ENCODE measurements at regions not wholly inside any gene's neighbourhood (a gene's known extent, or its start where the extent isn't known, plus 50 kb on each side); places are given as distances from the start of the nearest gene placed in this dataset.

DNA sequence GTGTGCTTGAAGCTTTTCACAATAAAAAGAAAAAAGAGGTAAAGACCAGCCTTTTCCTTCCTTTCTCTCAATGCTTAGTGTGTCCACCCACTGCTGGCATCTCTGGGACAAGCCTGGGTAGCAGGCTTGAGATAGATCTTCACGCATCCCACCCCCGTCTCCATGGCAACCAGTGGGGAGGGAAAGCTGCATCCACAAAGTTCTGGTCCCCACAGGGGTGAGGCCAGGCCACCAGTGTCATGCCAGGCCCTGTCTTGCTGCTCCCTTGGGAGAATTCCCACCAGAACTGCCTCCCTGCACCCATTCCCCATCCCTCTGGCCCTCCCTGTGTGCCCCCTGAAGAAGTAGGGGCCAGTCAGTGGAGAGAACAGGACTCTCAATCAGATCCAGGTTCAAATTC is 259.9 kb downstream of the MRTFB start:
- DNase-seq (ENCODE audit: low spot score) (no peak), ATAC-seq (ENCODE audit: low read depth) (no peak)
- Histone ChIP-seq H3K27me3 (ENCODE audit: insufficient read depth, poor library complexity, severe bottlenecking) (no peaks in the 10 kb centered on the region), H3K36me3 (ENCODE audit: low read depth) (peaks cover 19% of the 10 kb centered on the region), H3K4me1 (ENCODE audit: insufficient read depth, poor library complexity, severe bottlenecking) (peaks cover 6% of the 10 kb centered on the region), H3K9me3 (ENCODE audit: severe bottlenecking) (no peaks in the 10 kb centered on the region), H3K4me3 (ENCODE audit: severe bottlenecking) (no peak overlapping the region), H3K27ac (ENCODE audit: poor library complexity, severe bottlenecking) (no peak overlapping the region)
- TF ChIP-seq, protein P1, sequence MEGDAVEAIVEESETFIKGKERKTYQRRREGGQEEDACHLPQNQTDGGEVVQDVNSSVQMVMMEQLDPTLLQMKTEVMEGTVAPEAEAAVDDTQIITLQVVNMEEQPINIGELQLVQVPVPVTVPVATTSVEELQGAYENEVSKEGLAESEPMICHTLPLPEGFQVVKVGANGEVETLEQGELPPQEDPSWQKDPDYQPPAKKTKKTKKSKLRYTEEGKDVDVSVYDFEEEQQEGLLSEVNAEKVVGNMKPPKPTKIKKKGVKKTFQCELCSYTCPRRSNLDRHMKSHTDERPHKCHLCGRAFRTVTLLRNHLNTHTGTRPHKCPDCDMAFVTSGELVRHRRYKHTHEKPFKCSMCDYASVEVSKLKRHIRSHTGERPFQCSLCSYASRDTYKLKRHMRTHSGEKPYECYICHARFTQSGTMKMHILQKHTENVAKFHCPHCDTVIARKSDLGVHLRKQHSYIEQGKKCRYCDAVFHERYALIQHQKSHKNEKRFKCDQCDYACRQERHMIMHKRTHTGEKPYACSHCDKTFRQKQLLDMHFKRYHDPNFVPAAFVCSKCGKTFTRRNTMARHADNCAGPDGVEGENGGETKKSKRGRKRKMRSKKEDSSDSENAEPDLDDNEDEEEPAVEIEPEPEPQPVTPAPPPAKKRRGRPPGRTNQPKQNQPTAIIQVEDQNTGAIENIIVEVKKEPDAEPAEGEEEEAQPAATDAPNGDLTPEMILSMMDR (IDR thresholded peaks at IDR 0.05; ENCODE audit: poor library complexity, severe bottlenecking) = no peak

DNA sequence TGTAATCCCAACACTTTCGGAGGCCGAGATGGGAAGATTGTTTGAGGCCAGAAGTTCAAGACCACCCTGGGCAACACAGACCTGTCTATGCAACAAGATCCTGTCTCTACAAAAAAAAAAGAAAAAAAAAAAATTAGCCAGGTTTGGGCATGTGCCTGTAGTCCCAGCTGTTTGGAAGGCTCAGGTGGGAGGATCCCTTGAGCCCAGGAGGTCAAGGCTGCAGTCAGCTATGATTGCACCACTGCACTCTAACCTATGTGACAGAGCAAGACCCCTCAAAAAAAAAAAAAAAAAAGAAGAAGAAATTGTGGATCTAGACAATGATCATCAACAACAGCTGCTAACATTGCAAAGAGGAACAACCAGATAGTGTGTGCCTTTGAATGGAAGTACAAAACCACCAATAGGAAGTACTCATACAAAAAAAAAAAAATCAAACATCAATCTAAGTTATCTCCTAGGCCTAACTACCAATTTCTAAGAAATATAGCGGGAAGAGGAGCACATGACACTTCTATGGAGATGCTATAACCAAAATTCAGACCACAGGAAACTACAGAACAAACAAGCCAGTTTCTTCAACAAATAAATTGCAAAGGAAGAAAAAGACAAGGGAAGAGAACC is 258.7 kb downstream of the MRTFB start:
- TF ChIP-seq, protein P1 (IDR thresholded peaks at IDR 0.05; ENCODE audit: poor library complexity, severe bottlenecking) = no peak
- Histone ChIP-seq H3K4me3 (ENCODE audit: severe bottlenecking) (no peak overlapping the region), H3K27ac (ENCODE audit: poor library complexity, severe bottlenecking) (no peak overlapping the region), H3K9me3 (ENCODE audit: severe bottlenecking) (no peaks in the 10 kb centered on the region), H3K36me3 (ENCODE audit: low read depth) (peaks cover 29% of the 10 kb centered on the region), H3K27me3 (ENCODE audit: insufficient read depth, poor library complexity, severe bottlenecking) (no peaks in the 10 kb centered on the region), H3K4me1 (ENCODE audit: insufficient read depth, poor library complexity, severe bottlenecking) (peaks cover 6% of the 10 kb centered on the region)
- DNase-seq (ENCODE audit: low spot score) (no peak), ATAC-seq (ENCODE audit: low read depth) (no peak)

DNA sequence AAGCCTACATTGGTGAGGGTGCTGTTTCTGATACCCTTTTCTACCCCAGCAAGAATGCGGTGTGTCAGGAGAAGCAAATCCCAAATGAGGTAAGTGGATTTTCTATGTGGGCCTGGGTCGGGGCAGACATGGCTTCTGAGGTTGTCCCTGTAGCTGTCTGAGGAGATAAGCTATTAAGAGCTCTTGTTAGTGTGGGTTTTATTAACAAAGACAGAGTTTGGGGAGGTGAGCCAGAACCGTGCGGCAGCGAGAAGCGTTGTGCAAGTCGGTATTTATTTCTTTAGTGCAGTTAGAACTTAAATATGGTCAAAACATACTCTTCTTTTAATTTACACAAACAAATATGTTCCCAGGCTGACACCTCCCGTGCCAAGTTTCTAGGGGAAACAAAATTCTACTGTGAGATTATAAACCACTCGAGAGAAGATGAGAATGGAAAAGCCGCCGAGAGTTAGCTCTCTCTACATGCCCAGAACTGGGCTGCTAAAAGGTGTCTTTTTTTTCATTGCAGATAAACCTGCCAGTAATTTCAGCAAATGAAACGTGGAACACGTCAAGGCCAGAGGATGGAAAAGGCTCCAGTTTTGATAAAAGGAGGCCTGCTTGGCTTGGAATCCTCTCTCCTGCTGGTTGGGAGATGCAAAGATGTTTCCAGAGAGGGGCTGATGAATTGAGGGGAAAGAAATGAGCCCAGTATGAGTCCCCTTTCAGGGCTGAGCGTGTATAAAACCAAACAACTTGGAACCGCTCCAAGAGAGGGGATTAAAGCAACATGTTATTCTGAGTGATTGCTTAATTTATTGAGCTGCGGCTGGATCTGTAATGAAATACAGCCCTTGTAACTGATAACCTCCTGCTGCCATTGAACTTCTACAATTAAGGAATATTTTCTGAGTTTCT is 254.6 kb downstream of the MRTFB start:
- H3K36me3 ChIP-seq (ENCODE audit: low read depth) = peaks cover 29% of the 10 kb centered on the region
- no peak for ATAC-seq (ENCODE audit: low read depth)
- no peak overlapping the region for H3K4me3 ChIP-seq (ENCODE audit: severe bottlenecking)
- H3K27me3 ChIP-seq (ENCODE audit: insufficient read depth, poor library complexity, severe bottlenecking) = no peaks in the 10 kb centered on the region
- H3K9me3 ChIP-seq (ENCODE audit: severe bottlenecking) = no peaks in the 10 kb centered on the region
- peaks cover 4% of the 10 kb centered on the region for H3K4me1 ChIP-seq (ENCODE audit: insufficient read depth, poor library complexity, severe bottlenecking)
- no peak for DNase-seq (ENCODE audit: low spot score)
- no peak overlapping the region for H3K27ac ChIP-seq (ENCODE audit: poor library complexity, severe bottlenecking)
- TF ChIP-seq, protein P1 (IDR thresholded peaks at IDR 0.05; ENCODE audit: poor library complexity, severe bottlenecking) = no peak

DNA sequence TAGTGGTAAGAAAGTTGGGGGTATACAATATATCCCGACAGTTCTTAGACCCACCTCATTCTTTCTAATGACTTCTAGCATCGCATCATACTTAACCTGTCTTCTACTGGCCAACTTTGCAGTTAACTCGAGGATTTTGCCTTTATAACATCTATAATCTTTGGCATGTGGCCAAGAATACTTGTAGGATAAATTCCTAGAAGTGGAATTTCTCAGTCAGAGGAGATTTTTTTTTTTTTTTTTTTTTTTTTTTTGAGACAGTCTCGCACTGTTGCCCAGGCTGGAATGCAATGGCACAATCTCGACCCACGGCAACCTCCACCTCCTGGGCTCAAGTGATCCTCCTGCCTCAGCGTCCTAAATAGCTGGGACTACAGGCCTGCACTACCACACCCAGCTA is 253.5 kb downstream of the MRTFB start:
- TF ChIP-seq, protein P1 (IDR thresholded peaks at IDR 0.05; ENCODE audit: poor library complexity, severe bottlenecking) = no peak
- Histone ChIP-seq H3K27ac (ENCODE audit: poor library complexity, severe bottlenecking) (no peak overlapping the region), H3K4me1 (ENCODE audit: insufficient read depth, poor library complexity, severe bottlenecking) (peaks cover 4% of the 10 kb centered on the region), H3K27me3 (ENCODE audit: insufficient read depth, poor library complexity, severe bottlenecking) (no peaks in the 10 kb centered on the region), H3K36me3 (ENCODE audit: low read depth) (peaks cover 29% of the 10 kb centered on the region), H3K9me3 (ENCODE audit: severe bottlenecking) (no peaks in the 10 kb centered on the region), H3K4me3 (ENCODE audit: severe bottlenecking) (no peak overlapping the region)
- DNase-seq (ENCODE audit: low spot score) = no peak
- peak; percentile 36 for ATAC-seq (ENCODE audit: low read depth)

Measured in RWPE2 (cell line).